HG03064 (cell line): ENCODE measurements at regions not wholly inside any gene's neighbourhood (a gene's known extent, or its start where the extent isn't known, plus 50 kb on each side); places are given as distances from the start of the nearest gene placed in this dataset.

Experiments used
- ATAC-seq: cut with Tn5 transposase; IDR thresholded peaks from one replicate; pipeline ENCODE4 v1.9.1; 2021; ENCODE audit warnings: low read depth; ENCODE audit not compliant: unreplicated experiment

GRCh38 chr6:43911354-43912115, 141.5 kb downstream of the VEGFA start:
- ATAC-seq = no peak

GRCh38 chr6:43910638-43911353, 140.8 kb downstream of the VEGFA start:
- ATAC-seq = no peak

- ATAC-seq = no peak
Measured at GRCh38 chr6:43910149-43910637, 140.2 kb downstream of the VEGFA start.

GRCh38 chr6:43909474-43910148, 139.6 kb downstream of the VEGFA start:
- no peak for ATAC-seq

GRCh38 chr6:43907789-43908472, 137.9 kb downstream of the VEGFA start:
- ATAC-seq = no peak

DNA sequence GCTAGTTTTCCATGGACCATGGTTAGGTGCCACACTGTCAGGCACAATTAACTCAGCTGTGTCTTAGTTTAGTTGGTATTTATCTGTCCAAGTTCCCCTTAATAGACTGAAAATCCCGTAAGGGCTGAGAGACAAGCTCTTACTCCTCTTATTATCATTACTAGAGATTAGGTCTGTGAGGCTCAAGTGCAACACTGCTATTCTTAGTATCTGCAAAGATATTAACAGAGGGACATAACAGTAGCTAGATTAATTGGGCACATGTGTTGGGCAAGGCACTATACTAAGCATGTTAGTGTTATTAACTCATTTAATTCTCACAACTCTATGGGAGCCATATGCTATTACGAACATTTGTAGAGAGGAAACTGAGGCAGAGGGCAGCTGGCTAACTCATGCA, 137.3 kb downstream of the VEGFA start:
- ATAC-seq = no peak

- ATAC-seq = no peak
Measured at GRCh38 chr6:43904311-43905123, 134.5 kb downstream of the VEGFA start.

GRCh38 chr6:43903739-43904290, 133.8 kb downstream of the VEGFA start:
- ATAC-seq = no peak

DNA sequence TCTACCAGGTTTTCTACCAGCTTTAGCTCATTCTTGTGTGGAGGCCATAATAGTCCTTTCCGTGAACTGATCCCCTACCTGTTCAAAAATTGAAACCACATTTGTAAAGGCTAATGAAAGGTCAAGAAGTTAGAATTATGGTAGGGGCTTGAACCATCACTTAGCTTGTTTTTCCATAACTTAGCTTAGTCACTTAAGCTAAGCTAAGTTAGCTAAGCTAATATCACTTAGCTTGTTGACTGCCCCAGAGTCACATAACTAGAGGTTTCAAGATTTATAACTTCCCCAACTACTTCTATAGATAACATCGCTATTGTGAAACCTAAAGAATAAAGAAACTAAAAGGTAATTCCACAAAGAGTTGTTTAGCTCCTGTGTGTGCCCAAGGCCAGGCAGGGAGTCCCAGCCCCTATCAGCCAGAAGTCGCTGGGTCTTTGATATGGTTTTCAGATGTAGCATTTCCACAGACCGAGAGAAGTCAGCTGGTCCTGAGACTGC, 131.8 kb downstream of the VEGFA start:
- no peak for ATAC-seq

DNA sequence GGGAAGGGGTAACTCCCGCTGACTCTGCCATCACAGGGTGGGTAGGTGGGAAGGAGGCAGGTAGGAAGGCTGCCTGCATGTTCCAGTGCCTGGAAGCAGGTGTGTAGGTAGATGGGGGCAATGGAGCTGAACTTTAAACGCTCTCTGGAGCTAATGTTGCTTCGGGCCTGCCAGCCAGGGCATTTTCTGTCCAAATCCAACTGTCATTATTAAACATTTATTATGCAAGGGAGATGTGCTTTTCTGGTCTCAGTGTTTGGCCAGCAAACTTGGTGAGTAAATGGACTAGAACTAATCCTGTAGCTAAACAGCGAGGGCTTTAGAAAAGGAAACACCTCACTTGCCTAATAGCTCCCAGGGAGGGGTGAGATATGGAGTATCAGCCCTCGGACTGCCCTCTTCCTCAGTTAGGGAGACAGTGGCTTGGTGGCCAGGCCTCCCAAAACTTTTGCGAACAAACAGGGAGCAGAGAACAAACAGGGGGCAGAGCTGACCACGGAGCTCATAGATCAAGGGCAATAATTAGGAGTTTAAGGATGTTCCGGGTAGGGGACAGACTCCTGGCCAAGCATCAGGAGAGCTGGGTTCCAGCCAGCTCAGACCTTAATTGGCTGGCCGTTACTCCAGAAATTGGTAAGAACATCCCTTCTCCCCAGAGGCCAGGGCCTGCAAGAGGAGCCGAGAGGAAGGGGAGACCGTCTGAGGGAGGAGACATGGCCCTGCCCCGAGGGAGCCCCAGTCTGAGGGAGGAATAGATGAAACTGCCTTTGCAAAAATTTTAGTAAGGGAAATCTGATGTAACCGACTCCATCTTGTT, 131.1 kb downstream of the VEGFA start:
- ATAC-seq = no peak

GRCh38 chr6:43900560-43900915, 130.5 kb downstream of the VEGFA start:
- ATAC-seq = no peak

DNA sequence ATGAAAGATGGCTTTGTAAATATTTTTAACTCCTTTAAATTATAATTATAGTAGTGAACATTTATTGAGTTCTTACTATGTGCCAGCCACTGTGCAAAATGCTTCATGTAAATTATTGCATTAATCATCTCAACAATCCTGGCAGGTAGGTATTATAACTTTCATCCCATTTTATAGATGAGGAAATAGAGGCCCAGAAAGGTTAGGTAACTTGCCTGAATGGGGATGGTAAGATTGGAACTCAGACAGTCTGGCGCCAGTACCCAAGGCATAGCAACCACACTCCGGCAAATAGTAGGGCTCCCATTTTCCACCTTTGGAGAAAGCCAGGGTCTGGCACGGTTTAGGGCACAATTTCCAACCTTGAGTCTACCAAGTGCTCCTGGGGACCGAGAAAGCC, 129.8 kb downstream of the VEGFA start:
- ATAC-seq = no peak

GRCh38 chr6:43898358-43899131, 128.5 kb downstream of the VEGFA start:
- no peak for ATAC-seq

- ATAC-seq = no peak
Measured at GRCh38 chr6:43897571-43898302, 127.7 kb downstream of the VEGFA start.

DNA sequence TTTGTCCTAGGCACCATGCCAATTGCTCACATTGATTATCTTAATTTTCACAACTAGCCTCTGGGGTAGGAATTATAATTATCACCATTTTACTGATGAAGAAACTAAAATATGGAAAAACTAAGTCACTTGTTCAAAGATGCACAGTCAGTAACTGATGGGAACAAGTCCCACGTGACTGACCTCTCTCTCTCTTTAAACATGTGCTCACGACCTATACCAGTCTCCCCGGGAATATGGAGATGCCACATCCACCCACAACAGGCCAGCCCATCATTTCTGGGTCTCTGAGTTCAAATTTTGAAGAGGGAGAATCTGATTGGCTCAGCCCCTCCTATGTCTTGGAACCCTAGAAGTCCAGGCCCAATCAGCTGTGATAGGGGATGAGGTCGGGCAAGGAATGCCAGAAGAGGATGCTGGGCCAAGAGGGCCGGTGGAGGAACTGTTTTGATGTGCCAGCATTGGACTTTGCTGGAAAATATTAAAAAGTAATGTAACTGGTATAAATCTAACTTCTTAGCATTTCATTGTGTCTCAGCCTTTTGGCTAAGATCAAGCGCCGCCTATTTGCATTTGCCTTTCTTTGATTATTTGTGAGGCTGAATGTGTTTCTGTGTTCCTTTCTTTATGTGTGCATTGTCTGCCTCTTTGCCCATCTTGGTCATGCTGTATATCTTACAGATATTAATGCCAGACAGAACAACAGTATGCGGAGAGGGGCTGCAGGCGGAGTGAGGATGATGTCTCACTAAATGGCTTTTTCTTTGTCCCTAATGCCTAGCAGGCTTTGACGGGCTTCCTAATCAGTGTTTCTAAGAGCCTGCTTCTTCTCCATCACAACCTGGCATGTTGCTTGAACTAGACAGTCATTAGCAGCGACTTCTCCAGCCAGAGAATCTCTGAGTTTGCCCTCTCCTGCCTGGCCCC, 126.6 kb downstream of the VEGFA start:
- ATAC-seq = no peak

- no peak for ATAC-seq
Measured at GRCh38 chr6:43895656-43896328, 125.8 kb downstream of the VEGFA start.
